Activated T-cell treated with anti-CD3 and anti-CD28 coated beads, Interleukin-2, amount 50 U/mL, for 24 hours (primary cell): ENCODE measurements at regions not wholly inside any gene's neighbourhood (a gene's known extent, or its start where the extent isn't known, plus 50 kb on each side); places are given as distances from the start of the nearest gene placed in this dataset.

Source experiments
- DNase-seq: peaks from one replicate; pipeline ENCODE4 v3.0.0-alpha.2; 2020
- H3K27ac Mint-ChIP-seq: 2 replicates; pipeline ENCODE4 v1.8.0; 2020; ENCODE audit warnings: mild to moderate bottlenecking, mixed read lengths
- H3K27me3 Mint-ChIP-seq: 2 replicates; pipeline ENCODE4 v1.8.0; 2020; ENCODE audit warnings: mixed read lengths
- H3K36me3 Mint-ChIP-seq: 2 replicates; pipeline ENCODE4 v1.8.0; 2020; ENCODE audit warnings: low read depth, mixed read lengths
- H3K4me1 Mint-ChIP-seq: 2 replicates; pipeline ENCODE4 v1.8.0; 2020; ENCODE audit warnings: low read depth, mixed read lengths
- H3K4me3 Mint-ChIP-seq: 2 replicates; pipeline ENCODE4 v1.8.0; 2020; ENCODE audit warnings: mild to moderate bottlenecking, moderate library complexity, mixed read lengths
- H3K9me3 Mint-ChIP-seq: 2 replicates; pipeline ENCODE4 v1.8.0; 2020; ENCODE audit warnings: mixed read lengths

DNA sequence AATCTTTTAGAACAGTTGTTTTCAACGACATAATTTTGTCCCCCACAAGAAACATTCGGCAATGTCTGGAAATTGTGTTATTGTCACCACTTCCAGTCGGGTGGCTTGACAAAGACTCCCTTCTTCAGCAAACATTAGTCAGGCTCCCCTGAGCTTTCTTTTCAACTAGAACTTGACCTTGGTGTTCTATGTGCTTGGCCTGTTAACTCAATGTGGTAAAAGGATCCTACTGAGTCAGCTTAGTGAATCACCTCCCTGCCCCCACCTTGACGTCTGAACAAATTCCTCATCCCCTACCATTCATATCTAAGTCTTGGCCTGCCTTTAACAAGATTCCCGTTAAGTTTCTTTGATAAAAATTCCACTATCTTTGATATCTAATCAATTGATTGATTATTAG, 465.0 kb upstream of the ROBO1 start:
- no peak for DNase-seq
- H3K4me1 Mint-ChIP-seq, result no peaks in the 10 kb centered on the region
- H3K9me3 Mint-ChIP-seq, result peaks cover 6% of the 10 kb centered on the region

DNA sequence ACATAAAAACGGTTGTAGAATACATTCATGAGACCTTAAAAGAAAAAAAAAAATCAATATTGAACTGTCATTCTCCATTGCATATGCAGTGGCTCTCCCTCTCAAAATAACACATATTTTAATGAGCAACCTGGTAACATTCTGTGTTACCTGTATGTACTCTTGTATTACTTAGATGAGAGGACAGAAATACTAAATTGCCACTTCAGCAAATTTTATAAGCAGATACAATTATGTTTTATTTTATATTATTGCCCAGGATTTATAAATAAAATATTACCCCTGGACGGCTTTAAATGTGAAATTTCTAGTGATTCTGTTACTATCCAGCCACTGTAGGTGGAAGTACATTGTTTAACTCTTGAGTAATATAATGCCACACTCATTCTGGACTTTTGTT, 463.2 kb upstream of the ROBO1 start:
- Mint-ChIP-seq H3K4me3 (no peak overlapping the region), H3K27ac (no peak overlapping the region), H3K27me3 (no peaks in the 10 kb centered on the region), H3K36me3 (no peaks in the 10 kb centered on the region), H3K4me1 (no peaks in the 10 kb centered on the region), H3K9me3 (peaks cover 5% of the 10 kb centered on the region)
- DNase-seq, result no peak

More for the DNA sequence above, 465.0 kb upstream of the ROBO1 start:
- no peaks in the 10 kb centered on the region for H3K36me3 Mint-ChIP-seq
- no peak overlapping the region for H3K27ac Mint-ChIP-seq
- H3K27me3 Mint-ChIP-seq, result no peaks in the 10 kb centered on the region
- H3K4me3 Mint-ChIP-seq, result no peak overlapping the region

GRCh38 chr3:80227216-80227615, 459.4 kb upstream of the ROBO1 start:
- peaks cover 6% of the 10 kb centered on the region for H3K9me3 Mint-ChIP-seq
- DNase-seq, result no peak

GRCh38 chr3:80215191-80215590, 447.4 kb upstream of the ROBO1 start:
- no peak overlapping the region for H3K27ac Mint-ChIP-seq
- no peaks in the 10 kb centered on the region for H3K4me1 Mint-ChIP-seq
- no peaks in the 10 kb centered on the region for H3K27me3 Mint-ChIP-seq
- peaks cover 9% of the 10 kb centered on the region for H3K9me3 Mint-ChIP-seq
- no peak for DNase-seq
- H3K4me3 Mint-ChIP-seq, result no peak overlapping the region
- no peaks in the 10 kb centered on the region for H3K36me3 Mint-ChIP-seq

More at GRCh38 chr3:80227216-80227615, 459.4 kb upstream of the ROBO1 start:
- H3K4me1 Mint-ChIP-seq, result no peaks in the 10 kb centered on the region
- H3K36me3 Mint-ChIP-seq, result no peaks in the 10 kb centered on the region
- no peak overlapping the region for H3K4me3 Mint-ChIP-seq
- no peak overlapping the region for H3K27ac Mint-ChIP-seq
- no peaks in the 10 kb centered on the region for H3K27me3 Mint-ChIP-seq

DNA sequence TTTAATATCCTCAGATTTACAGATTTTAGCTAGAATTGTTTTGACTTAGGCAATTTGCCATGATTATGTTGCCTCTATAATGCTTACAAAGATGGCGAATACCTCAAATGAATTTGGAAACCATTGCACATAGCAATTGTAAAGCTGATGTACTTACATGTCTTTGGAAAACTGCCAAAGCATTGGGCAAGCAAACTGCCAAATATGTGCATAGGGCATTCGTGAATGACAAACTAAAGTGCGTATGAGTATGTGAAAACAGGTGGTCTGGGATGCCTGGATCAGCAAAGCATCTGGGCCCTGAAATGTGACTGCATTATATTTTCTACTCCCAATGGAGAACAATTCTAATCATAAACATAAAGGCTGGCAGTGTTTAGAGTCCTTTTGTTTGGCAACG, 445.3 kb upstream of the ROBO1 start:
- Mint-ChIP-seq H3K36me3 (no peaks in the 10 kb centered on the region), H3K4me3 (no peak overlapping the region), H3K27me3 (no peaks in the 10 kb centered on the region), H3K4me1 (no peaks in the 10 kb centered on the region), H3K27ac (no peak overlapping the region), H3K9me3 (peaks cover 13% of the 10 kb centered on the region)
- DNase-seq, result no peak

GRCh38 chr3:80192936-80193335, 425.1 kb upstream of the ROBO1 start:
- H3K36me3 Mint-ChIP-seq, result no peaks in the 10 kb centered on the region
- no peak overlapping the region for H3K27ac Mint-ChIP-seq
- no peaks in the 10 kb centered on the region for H3K4me1 Mint-ChIP-seq
- no peak overlapping the region for H3K4me3 Mint-ChIP-seq
- no peak for DNase-seq
- H3K9me3 Mint-ChIP-seq, result peaks cover 7% of the 10 kb centered on the region
- no peaks in the 10 kb centered on the region for H3K27me3 Mint-ChIP-seq

GRCh38 chr3:80190051-80190450, 422.3 kb upstream of the ROBO1 start:
- DNase-seq, result no peak
- H3K4me3 Mint-ChIP-seq, result no peak overlapping the region
- H3K36me3 Mint-ChIP-seq, result no peaks in the 10 kb centered on the region
- no peak overlapping the region for H3K27ac Mint-ChIP-seq
- H3K9me3 Mint-ChIP-seq, result peaks cover 10% of the 10 kb centered on the region
- no peaks in the 10 kb centered on the region for H3K4me1 Mint-ChIP-seq
- no peaks in the 10 kb centered on the region for H3K27me3 Mint-ChIP-seq

DNA sequence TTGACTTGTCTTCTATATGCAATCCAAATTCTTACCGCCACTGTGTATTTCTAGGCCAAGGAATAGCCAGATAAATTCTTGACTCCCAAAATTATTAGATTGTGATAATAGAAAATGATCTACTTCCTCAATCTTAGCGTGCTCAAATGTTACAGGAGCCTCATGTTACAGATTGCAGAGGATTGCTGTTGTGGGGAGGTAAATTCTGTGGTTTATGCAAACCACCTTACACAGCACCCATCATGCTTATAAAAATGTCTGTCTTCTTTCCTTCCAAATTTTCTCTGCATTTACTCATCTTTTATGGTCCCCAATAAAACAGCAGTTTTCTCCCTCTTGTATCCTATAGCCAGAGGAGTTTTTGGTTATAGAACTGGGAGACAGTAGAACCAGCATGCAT, 420.2 kb upstream of the ROBO1 start:
- H3K27me3 Mint-ChIP-seq, result no peaks in the 10 kb centered on the region
- H3K4me3 Mint-ChIP-seq, result no peak overlapping the region
- no peak overlapping the region for H3K27ac Mint-ChIP-seq
- H3K9me3 Mint-ChIP-seq, result peaks cover 4% of the 10 kb centered on the region
- no peaks in the 10 kb centered on the region for H3K4me1 Mint-ChIP-seq
- no peak for DNase-seq
- no peaks in the 10 kb centered on the region for H3K36me3 Mint-ChIP-seq

DNA sequence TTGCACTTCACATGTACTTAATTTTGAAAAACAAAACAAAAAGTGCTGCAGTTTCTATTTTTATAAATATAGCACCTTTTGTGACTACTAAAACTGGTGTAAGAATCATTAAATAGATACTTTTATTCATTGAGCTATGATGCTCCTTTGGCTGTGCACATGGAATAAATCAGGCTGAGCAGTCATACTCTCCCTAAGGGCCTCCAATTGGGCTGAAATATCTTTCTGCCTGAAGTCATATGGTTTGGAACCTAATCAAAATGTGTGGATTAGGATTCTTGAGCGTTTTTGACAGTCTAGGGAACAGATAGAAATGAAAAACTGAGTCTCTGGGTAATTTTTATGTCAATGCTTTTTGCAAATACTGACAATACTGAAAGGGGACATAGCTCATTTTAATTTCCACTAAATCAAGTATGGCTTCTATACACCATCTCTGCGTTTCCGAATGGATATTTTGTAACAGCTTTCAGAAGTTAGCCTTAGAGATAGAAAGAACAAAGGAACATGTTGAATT, 392.2 kb upstream of the ROBO1 start:
- DNase-seq, result no peak
- Mint-ChIP-seq H3K4me3 (no peak overlapping the region), H3K27ac (no peak overlapping the region), H3K27me3 (no peaks in the 10 kb centered on the region), H3K4me1 (no peaks in the 10 kb centered on the region), H3K36me3 (no peaks in the 10 kb centered on the region), H3K9me3 (peaks cover 10% of the 10 kb centered on the region)

GRCh38 chr3:80158332-80158731, 390.5 kb upstream of the ROBO1 start:
- H3K4me3 Mint-ChIP-seq, result no peak overlapping the region
- DNase-seq, result no peak
- H3K4me1 Mint-ChIP-seq, result no peaks in the 10 kb centered on the region
- no peaks in the 10 kb centered on the region for H3K27me3 Mint-ChIP-seq
- no peaks in the 10 kb centered on the region for H3K36me3 Mint-ChIP-seq
- peaks cover 12% of the 10 kb centered on the region for H3K9me3 Mint-ChIP-seq
- H3K27ac Mint-ChIP-seq, result no peak overlapping the region

DNA sequence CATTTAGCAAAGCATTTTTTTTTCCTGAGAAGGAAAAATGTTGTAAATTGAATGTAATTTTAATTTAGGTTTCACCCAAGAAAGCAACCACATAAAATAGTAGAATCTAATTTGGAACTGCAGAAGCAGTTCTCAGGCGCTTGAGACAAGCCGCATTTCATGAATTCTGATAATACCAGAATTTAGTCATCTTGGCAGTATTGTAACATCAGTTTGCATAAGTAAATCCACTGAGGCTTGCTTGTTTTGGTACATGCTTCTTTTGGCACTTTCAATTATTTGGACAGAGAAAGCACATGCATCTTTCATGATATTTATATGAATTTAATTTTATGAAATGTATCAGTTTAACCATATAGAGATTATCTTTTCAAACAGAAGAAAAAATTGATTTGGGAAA, 389.7 kb upstream of the ROBO1 start:
- no peak for DNase-seq
- Mint-ChIP-seq H3K4me3 (no peak overlapping the region), H3K27ac (no peak overlapping the region), H3K27me3 (no peaks in the 10 kb centered on the region), H3K4me1 (no peaks in the 10 kb centered on the region), H3K9me3 (peaks cover 18% of the 10 kb centered on the region), H3K36me3 (no peaks in the 10 kb centered on the region)

DNA sequence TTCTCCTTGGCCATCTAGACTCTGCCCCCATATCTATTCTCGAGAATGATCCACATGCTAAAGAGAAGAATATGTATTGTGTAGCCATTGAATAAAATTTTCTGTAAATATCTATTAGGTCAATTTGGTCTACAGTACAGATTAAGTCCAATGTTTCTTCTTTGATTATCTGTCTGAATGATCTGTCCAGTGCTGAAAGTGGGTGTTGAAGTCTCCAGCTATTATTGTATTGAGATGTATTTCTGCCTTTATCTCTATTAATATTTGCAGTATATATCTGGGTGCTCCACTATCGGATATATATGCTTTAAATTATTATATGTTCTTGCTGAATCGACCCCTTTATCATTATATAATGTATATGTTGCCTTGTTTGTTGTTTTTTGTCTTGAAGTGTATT, 384.9 kb upstream of the ROBO1 start:
- no peaks in the 10 kb centered on the region for H3K36me3 Mint-ChIP-seq
- H3K9me3 Mint-ChIP-seq, result peaks cover 30% of the 10 kb centered on the region
- no peak overlapping the region for H3K4me3 Mint-ChIP-seq
- H3K27me3 Mint-ChIP-seq, result no peaks in the 10 kb centered on the region
- H3K4me1 Mint-ChIP-seq, result no peaks in the 10 kb centered on the region
- no peak overlapping the region for H3K27ac Mint-ChIP-seq
- DNase-seq, result no peak

DNA sequence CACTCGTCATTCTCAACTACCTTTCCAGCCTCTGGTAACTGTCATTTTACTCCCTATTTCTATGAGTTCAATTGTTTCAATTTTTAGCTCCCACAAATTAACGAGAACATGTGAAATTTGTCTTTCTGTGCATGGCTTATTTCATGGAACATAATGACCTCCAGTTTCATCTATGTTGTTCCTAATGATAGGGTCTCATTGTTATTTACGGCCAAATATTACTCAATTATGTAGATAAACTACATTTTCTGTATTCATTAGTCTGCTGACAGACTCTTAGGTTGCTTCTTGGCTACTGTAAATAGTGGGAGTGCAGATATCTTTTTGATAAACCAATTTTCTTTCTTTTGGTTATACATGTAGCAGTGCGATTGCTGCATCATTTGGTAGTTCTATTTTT, 374.9 kb upstream of the ROBO1 start:
- H3K36me3 Mint-ChIP-seq, result no peaks in the 10 kb centered on the region
- H3K9me3 Mint-ChIP-seq, result peaks cover 25% of the 10 kb centered on the region
- H3K27ac Mint-ChIP-seq, result no peak overlapping the region
- H3K27me3 Mint-ChIP-seq, result no peaks in the 10 kb centered on the region
- H3K4me3 Mint-ChIP-seq, result no peak overlapping the region
- no peak for DNase-seq
- H3K4me1 Mint-ChIP-seq, result no peaks in the 10 kb centered on the region

- H3K9me3 Mint-ChIP-seq, result peaks cover 26% of the 10 kb centered on the region
- no peaks in the 10 kb centered on the region for H3K36me3 Mint-ChIP-seq
- H3K4me1 Mint-ChIP-seq, result no peaks in the 10 kb centered on the region
- no peaks in the 10 kb centered on the region for H3K27me3 Mint-ChIP-seq
- DNase-seq, result no peak
- no peak overlapping the region for H3K4me3 Mint-ChIP-seq
- no peak overlapping the region for H3K27ac Mint-ChIP-seq
Observed at GRCh38 chr3:80141557-80141956, 373.8 kb upstream of the ROBO1 start.

GRCh38 chr3:80116281-80116680, 348.5 kb upstream of the ROBO1 start:
- no peaks in the 10 kb centered on the region for H3K4me1 Mint-ChIP-seq
- no peak for DNase-seq
- H3K4me3 Mint-ChIP-seq, result no peak overlapping the region
- H3K27me3 Mint-ChIP-seq, result no peaks in the 10 kb centered on the region
- no peak overlapping the region for H3K27ac Mint-ChIP-seq
- H3K36me3 Mint-ChIP-seq, result no peaks in the 10 kb centered on the region
- H3K9me3 Mint-ChIP-seq, result peaks cover 19% of the 10 kb centered on the region

GRCh38 chr3:80114694-80115093, 346.9 kb upstream of the ROBO1 start:
- Mint-ChIP-seq H3K27ac (no peak overlapping the region), H3K9me3 (peaks cover 17% of the 10 kb centered on the region), H3K4me3 (no peak overlapping the region), H3K36me3 (no peaks in the 10 kb centered on the region), H3K4me1 (no peaks in the 10 kb centered on the region), H3K27me3 (no peaks in the 10 kb centered on the region)
- no peak for DNase-seq
